ENCODE measurements at regions not wholly inside any gene's neighbourhood (a gene's known extent, or its start where the extent isn't known, plus 50 kb on each side); places are given as distances from the start of the nearest gene placed in this dataset.
"Not testable (repeated sequence)": the region's sequence is repeated elsewhere in the genome, so short reads cannot be mapped to it uniquely, and the experiment has no call there.

GRCh38 chr14:37650356-37651037 is 55.1 kb downstream of the TTC6 start:
- DNase-seq, result no peak

GRCh38 chr14:37652042-37652441 is 56.6 kb downstream of the TTC6 start:
- no peak for DNase-seq

GRCh38 chr14:37655418-37655817 is 60.0 kb downstream of the TTC6 start:
- DNase-seq, result no peak

GRCh38 chr14:37658156-37658555 is 62.7 kb downstream of the TTC6 start:
- no peak for DNase-seq

- no peak for DNase-seq
Measured at GRCh38 chr14:37663498-37663897, 68.1 kb downstream of the TTC6 start.

GRCh38 chr14:37665479-37665878 is 70.0 kb downstream of the TTC6 start:
- DNase-seq, result no peak

- DNase-seq, result no peak
Measured at GRCh38 chr14:37665951-37666350, 70.5 kb downstream of the TTC6 start.

GRCh38 chr14:37668646-37669045 is 73.2 kb downstream of the TTC6 start:
- DNase-seq, result no peak

- DNase-seq, result no peak
Measured at GRCh38 chr14:37669242-37669641, 73.8 kb downstream of the TTC6 start.

GRCh38 chr14:37673439-37673838 is 78.0 kb downstream of the TTC6 start:
- DNase-seq, result peak; percentile 77

- DNase-seq, result no peak
Measured at GRCh38 chr14:37678916-37679315, 83.5 kb downstream of the TTC6 start.

GRCh38 chr14:37681486-37681885 is 86.1 kb downstream of the TTC6 start:
- DNase-seq, result no peak

- not testable (repeated sequence) for DNase-seq
Measured at GRCh38 chr14:37692680-37693079, 97.3 kb downstream of the TTC6 start.

- not testable (repeated sequence) for DNase-seq
Measured at GRCh38 chr14:37693420-37693819, 98.0 kb downstream of the TTC6 start.

GRCh38 chr14:37695866-37696265 is 100.4 kb downstream of the TTC6 start:
- no peak for DNase-seq

- no peak for DNase-seq
Measured at GRCh38 chr14:37697489-37698121, 102.2 kb downstream of the TTC6 start.

- DNase-seq, result no peak
Measured at GRCh38 chr14:37698840-37699777, 103.7 kb downstream of the TTC6 start.

GRCh38 chr14:37707716-37708115 is 112.3 kb downstream of the TTC6 start:
- DNase-seq, result no peak

GRCh38 chr14:37708481-37708880 is 113.1 kb downstream of the TTC6 start:
- DNase-seq, result no peak

GRCh38 chr14:37709419-37710195 is 114.2 kb downstream of the TTC6 start:
- no peak for DNase-seq

- DNase-seq, result no peak
Measured at GRCh38 chr14:37711356-37711830, 116.0 kb downstream of the TTC6 start.

GRCh38 chr14:37711831-37712475 is 116.5 kb downstream of the TTC6 start:
- DNase-seq, result no peak

Data from NCI-H524 treated with DMSO at 0.1 percent for 48 hours (cell line).